ES-I3 (cell line): ENCODE measurements at regions not wholly inside any gene's neighbourhood (a gene's known extent, or its start where the extent isn't known, plus 50 kb on each side); places are given as distances from the start of the nearest gene placed in this dataset.

Source experiments
- H3K36me3 ChIP-seq: 2 replicates; pipeline ENCODE4 v1.6.1; 2013; ENCODE audit warnings: mild to moderate bottlenecking, low read length, control low read depth, moderate library complexity; ENCODE audit not compliant: insufficient read depth
- H3K4me1 ChIP-seq: 2 replicates; pipeline ENCODE4 v1.6.1; 2013; ENCODE audit warnings: mild to moderate bottlenecking, control low read depth, low read length; ENCODE audit not compliant: insufficient read depth
- H3K9ac ChIP-seq: 2 replicates; pipeline ENCODE4 v1.6.1; 2013; ENCODE audit warnings: low read depth, mild to moderate bottlenecking, low read length, moderate library complexity
- H3K9me3 ChIP-seq: 2 replicates; pipeline ENCODE4 v1.6.1; 2013; ENCODE audit warnings: mild to moderate bottlenecking, low read length, moderate library complexity; ENCODE audit not compliant: control insufficient read depth, insufficient read depth

DNA sequence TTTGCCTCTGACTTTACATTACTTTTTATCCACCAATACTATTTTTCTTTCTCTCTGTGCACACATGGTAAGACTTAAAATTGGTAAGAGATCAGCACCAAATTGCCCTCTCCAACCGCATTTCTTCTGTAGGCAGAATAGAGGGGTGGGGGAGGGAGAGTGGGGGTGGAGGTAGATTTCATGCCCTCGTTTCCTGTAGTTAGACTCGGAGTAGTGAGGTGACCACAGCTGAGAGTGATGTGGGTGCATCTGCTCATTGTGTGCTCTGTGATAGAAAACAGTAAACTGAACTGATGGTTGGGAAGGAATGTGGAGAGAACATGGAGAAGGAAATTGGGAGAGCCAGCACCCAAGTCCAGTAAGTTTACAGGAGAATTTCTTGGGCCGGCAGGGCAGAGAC is 498.3 kb downstream of the IRX1 start:
- H3K4me1 ChIP-seq: no peaks in the 10 kb centered on the region
- no peaks in the 10 kb centered on the region for H3K36me3 ChIP-seq
- H3K9ac ChIP-seq: no peak overlapping the region
- H3K9me3 ChIP-seq: no peaks in the 10 kb centered on the region

DNA sequence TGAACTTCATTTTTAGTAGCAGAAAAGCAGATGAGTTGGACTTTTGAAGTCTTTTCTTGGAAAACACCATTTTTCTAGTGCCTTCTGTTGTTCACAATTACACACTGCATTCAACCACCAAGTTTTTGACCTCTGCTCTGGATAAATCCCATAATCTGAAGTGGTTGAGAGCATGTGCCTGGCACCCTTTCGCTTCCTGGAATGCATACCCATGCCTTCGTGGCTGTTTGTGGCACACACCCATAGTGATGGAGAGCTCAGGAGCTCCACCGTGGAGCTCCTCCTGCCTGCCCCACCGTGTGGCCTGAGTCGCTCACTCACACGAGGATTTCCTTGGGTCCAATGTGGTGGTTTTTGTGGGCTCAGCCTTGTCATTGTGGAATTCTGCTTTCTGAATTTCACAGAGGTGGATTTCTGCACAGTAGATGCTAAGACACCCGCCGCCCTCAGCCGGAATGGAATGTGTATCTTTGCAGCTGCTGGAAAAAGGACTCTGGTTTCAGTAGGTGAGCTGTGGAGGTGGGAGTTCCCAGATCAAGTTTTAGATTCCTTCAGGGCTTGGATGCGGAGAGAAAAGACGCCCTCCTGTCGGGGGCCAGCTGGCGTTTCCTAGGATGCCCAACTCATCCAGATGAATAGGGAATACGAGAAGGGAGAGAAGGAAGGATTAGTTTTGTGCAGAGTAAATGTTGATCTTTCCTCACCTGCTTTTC is 500.4 kb downstream of the IRX1 start:
- Histone ChIP-seq H3K9me3 (no peaks in the 10 kb centered on the region), H3K36me3 (no peaks in the 10 kb centered on the region), H3K9ac (no peak overlapping the region), H3K4me1 (no peaks in the 10 kb centered on the region)

DNA sequence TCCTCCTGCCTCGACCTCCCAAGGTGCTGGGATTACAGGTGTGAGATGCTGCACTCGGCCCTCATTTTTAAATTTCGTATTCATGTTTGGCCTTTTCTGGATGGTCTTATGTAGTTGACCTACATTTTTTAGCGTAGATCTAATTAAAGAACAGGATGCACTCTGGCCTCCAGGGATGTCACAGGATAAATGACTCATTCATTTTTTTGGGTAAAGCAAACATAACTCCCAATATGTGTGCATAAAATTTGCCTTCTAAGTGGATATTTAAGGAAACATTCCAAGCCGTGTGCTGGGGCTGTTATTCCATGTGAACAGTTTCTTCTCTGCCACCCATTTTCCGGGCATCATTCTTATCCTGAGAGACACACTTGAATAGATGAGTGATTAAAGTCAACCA is 501.6 kb downstream of the IRX1 start:
- Histone ChIP-seq H3K9me3 (no peaks in the 10 kb centered on the region), H3K36me3 (no peaks in the 10 kb centered on the region), H3K9ac (no peak overlapping the region), H3K4me1 (no peaks in the 10 kb centered on the region)

DNA sequence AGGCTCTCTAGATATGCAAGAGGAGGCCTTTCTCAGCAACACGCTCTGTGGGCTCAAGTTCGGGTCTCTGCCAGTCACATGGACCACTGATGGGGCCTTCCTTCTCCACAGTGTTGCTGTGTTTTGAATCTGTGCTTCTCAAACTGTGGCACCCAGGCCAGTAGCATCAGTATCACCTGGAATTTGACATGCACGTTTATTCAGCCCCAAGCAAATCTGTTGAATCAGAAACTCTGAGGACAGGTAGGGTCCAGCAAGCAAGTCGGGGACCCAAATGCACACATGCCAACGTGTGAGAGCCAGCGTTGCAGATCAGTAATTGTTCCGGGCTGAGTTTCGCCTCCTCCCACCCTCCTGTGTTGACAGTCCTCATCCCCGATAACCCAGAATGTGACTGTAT is 502.6 kb downstream of the IRX1 start:
- no peaks in the 10 kb centered on the region for H3K9me3 ChIP-seq
- no peaks in the 10 kb centered on the region for H3K36me3 ChIP-seq
- no peaks in the 10 kb centered on the region for H3K4me1 ChIP-seq
- H3K9ac ChIP-seq: no peak overlapping the region

DNA sequence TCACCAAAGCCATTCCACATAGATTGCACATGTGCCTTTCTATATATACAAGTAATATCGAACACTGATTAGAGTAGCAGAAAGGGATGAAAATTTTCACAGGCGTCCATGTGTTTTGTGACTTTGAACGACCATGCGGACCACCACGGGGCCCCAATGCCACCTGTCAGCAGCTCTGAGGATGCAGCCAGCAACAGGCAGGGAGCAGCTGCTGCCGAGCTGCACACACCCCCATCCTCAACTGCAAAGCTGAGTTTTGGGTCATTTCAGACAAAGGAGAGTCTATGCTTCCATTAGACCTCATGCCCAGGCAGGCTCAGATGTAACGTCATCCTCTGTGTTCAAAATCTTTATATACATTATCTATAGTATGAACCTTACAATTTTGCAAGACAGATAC is 503.8 kb downstream of the IRX1 start:
- no peak overlapping the region for H3K9ac ChIP-seq
- H3K9me3 ChIP-seq: no peaks in the 10 kb centered on the region
- no peaks in the 10 kb centered on the region for H3K4me1 ChIP-seq
- H3K36me3 ChIP-seq: no peaks in the 10 kb centered on the region

DNA sequence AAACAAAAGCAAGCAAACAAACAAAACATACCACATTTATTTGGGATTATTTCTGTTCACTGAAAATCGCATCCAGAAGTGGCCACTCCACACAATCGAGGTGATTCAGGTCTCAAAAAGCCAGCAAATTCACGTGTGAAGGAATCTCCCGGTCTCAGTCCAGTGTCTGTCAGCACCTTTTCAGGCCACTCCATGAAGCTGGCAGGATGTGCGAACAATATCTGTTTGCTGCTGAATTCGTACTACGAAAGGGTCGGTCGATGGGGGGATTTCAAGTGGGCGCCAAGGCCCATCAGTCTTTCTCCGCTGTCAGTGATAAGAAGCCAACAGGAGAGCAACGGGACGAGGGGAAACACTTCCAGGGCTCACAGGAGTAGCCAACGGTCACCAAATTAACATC is 505.1 kb downstream of the IRX1 start:
- no peaks in the 10 kb centered on the region for H3K36me3 ChIP-seq
- no peaks in the 10 kb centered on the region for H3K4me1 ChIP-seq
- no peaks in the 10 kb centered on the region for H3K9me3 ChIP-seq
- no peak overlapping the region for H3K9ac ChIP-seq

DNA sequence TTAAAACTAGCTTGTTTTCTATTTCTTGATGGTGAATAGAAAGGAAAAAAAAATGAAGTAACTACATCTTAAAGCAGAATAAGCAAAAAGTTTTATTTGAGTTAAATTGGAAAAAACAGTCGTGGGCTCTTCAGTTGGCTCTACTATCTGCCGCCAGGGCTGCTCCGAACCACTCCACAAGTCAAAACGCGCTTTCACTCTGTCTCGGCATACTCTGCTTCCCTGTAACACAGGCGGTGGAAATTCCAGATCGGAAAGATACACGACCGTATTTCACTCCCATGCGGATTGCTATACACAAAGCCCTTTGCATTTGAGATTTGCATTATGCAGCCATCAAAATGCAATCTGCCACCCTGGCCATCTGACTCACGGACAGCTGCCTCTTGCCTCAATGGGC is 505.6 kb downstream of the IRX1 start:
- H3K9me3 ChIP-seq: no peaks in the 10 kb centered on the region
- no peaks in the 10 kb centered on the region for H3K36me3 ChIP-seq
- no peak overlapping the region for H3K9ac ChIP-seq
- H3K4me1 ChIP-seq: no peaks in the 10 kb centered on the region

DNA sequence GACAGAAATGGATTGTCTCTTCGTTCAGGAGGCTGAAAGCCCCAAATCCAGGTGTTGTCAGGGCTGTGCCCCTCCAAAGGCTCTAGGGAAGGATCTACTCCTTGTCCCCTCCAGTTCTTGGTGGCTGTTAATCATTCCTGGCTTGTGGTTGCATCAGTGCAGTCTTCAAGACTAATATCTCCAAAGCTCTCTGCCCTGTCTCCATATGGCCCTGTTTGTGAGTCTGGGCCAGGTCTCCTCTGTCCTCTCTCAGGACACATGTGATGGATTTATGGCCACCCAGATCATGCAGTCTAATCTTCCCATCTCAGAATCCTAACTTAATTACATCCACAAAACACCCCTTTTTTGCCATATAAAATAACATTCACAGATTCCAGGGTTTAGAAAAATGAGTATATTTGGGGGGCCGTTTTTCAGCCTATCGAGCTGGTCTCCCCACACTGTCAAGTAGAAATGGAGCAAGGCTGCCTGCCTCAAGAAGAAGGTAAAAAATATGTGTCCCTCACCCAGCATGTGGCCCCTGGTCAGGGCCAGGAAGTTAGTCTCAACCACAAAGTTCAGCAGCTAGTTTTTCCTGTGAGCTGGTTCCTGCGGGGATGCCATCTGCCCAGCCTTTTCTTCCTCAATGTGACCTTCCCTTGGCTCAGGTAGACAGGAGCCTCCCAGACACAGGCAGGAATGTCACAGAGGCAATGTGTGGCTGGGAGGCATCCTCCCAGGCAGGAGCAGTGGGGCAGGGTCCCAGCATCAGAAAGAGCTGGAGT is 509.4 kb downstream of the IRX1 start:
- Histone ChIP-seq H3K4me1 (no peaks in the 10 kb centered on the region), H3K36me3 (no peaks in the 10 kb centered on the region), H3K9ac (no peak overlapping the region), H3K9me3 (no peaks in the 10 kb centered on the region)

DNA sequence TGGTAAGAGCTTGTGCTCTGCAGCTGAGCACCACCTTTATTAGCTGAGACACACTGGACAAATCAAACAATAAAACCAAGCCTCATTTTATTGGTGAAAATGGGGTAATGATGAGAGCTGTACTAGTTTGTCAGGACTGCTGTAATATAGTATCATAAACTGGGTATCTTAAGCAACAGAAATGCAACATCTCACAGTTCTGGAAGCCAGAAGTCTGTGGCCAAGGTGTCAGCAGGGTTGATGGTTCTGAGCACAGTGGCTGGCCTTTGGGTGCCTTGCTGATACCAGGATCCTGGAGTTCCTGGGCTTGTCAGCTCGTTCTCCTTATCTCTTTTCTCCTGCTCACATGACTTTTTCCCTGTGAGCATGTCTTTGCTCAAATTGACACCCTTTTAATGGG is 513.1 kb downstream of the IRX1 start:
- H3K36me3 ChIP-seq: no peaks in the 10 kb centered on the region
- no peaks in the 10 kb centered on the region for H3K9me3 ChIP-seq
- no peaks in the 10 kb centered on the region for H3K4me1 ChIP-seq
- H3K9ac ChIP-seq: no peak overlapping the region

DNA sequence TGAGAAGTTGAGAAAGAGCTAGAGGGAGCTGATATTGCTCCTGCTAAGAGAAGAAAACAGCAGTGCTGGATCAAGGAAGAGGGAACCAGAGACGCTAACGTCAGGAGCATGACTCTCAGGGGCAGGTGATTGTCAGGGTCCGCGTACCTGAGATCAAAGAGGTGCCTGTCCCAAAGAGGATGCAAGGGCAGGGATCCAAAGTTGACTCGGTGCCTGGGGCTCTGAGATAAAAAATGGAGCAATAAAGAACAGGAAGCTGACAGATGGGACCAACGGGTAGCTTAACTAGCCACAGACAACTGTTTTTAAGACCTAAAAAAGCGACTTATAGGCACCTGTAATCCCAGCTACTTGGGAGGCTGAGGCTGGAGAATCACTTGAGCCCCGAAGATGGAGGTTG is 517.8 kb downstream of the IRX1 start:
- Histone ChIP-seq H3K36me3 (no peaks in the 10 kb centered on the region), H3K4me1 (no peaks in the 10 kb centered on the region), H3K9me3 (no peaks in the 10 kb centered on the region), H3K9ac (no peak overlapping the region)

DNA sequence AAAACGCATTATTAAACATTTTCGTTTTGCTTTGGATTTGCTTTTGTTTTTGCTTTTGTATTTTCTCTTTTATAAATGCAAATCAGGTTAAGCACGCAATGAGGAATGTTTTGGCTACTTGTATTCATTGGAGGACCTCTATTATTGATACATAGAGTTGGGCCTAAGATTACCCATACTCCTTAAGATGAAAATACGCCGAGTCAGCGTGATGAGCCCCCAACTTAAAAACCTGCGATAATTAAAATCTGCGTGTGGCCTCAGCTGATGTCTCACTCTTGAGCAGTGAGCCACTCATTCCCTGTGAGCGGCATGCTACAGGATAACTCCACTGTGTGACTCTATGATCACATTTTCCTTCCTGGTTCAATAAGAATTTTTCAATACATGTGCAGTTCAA is 518.3 kb downstream of the IRX1 start:
- Histone ChIP-seq H3K9me3 (no peaks in the 10 kb centered on the region), H3K9ac (no peak overlapping the region), H3K4me1 (no peaks in the 10 kb centered on the region)

DNA sequence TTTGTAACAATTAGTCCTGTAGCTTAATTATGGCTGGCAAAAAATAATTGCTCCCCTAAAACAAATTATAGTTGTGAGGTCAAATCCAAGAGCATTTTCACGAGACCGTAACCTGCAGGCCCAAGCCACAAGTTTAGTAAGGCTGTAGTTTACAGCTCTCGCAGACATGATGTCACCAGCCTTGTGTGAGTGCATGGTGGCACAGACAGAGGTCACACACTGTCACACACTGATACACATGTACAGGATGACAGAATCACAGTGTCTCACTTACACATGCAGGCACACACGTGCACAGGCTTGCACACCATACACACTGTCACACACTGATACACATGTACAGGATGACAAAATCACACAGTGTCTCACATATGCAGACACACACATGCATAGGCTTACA is 518.8 kb downstream of the IRX1 start:
- H3K9me3 ChIP-seq: no peaks in the 10 kb centered on the region
- H3K9ac ChIP-seq: no peak overlapping the region
- H3K4me1 ChIP-seq: no peaks in the 10 kb centered on the region
- no peaks in the 10 kb centered on the region for H3K36me3 ChIP-seq

More for the DNA sequence above, 518.3 kb downstream of the IRX1 start:
- H3K36me3 ChIP-seq: no peaks in the 10 kb centered on the region

DNA sequence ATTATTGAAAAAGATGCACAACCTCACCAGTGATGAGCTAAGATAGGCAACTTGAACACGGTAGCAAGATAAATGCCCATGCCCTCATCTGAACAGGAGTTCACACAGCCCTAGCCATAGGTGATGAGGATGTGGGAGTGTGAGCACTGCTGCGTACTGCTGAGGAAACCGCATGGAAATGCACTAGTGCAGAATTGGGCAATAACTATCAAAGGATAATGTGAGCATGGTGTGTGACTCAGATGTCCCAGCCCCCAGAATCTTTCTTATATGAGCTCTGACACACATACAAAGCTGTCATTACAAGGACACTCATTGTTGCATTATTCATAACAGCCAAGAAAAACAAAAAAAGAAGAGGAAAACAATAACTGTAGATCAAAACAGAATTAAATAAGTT is 521.2 kb downstream of the IRX1 start:
- no peak overlapping the region for H3K9ac ChIP-seq
- no peaks in the 10 kb centered on the region for H3K9me3 ChIP-seq
- H3K36me3 ChIP-seq: no peaks in the 10 kb centered on the region
- no peaks in the 10 kb centered on the region for H3K4me1 ChIP-seq

DNA sequence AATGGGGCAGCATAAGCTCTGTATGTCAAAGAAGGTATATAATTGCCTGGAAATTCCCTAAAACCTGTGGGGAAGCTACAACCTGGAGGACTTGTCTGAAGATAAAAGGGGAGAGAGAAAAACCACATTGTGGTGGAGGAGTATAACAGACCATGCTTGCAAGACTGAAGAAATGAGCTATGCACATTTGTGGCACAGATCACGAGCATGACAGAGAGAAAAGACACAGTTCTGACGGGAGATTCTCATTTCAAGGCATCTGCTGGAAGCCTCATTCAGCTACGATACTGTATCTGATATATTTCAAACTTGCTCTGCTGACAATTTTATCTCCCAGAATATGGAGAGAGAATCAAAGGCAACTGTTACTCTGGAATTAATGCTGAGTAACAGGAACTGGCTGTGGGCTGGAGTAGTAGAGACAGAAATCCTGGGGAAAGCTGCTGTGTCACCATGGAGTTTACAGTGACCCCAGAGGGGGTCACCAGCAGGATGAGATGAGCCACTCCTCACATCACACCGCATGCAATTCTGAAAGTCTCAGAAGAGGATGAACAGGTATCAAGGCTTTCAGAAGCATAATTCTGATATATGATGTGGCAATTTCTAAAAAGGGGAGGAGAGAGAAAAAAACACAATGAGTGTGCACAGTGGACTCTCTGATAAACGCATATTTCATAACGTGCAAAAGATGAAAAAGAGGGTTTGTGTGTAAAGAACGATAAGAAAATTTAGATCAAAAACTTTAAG is 528.8 kb downstream of the IRX1 start:
- Histone ChIP-seq H3K36me3 (no peaks in the 10 kb centered on the region), H3K9ac (no peak overlapping the region), H3K9me3 (peaks cover 2% of the 10 kb centered on the region; the same call in 1 of the 2 replicates), H3K4me1 (peaks cover 5% of the 10 kb centered on the region; the same call in 1 of the 2 replicates)

DNA sequence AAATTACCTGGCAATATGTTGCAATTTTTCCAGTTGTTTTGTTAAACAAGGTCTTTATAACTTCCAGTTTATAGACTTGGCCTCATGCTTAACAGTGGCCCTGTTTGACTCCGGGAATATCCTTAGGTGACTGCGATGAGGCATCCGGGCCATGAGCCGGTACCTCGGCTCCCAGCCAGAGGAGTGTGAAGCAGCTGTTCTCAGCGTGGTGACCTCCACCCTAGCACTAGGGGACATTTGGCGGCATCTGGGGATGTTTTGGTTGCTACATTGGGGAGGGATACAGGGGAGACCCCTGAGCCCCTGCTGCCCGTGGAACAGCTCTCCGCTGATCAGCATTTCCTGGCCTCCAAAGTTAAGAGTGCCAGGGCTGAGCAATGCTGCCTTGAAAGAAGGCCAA is 533.4 kb downstream of the IRX1 start:
- H3K9me3 ChIP-seq: peaks cover 2% of the 10 kb centered on the region; the same call in 1 of the 2 replicates
- H3K9ac ChIP-seq: no peak overlapping the region
- H3K4me1 ChIP-seq: peaks cover 11% of the 10 kb centered on the region
- H3K36me3 ChIP-seq: no peaks in the 10 kb centered on the region
